ENCODE measurements at regions not wholly inside any gene's neighbourhood (a gene's known extent, or its start where the extent isn't known, plus 50 kb on each side); places are given as distances from the start of the nearest gene placed in this dataset.

- H3K27me3 ChIP-seq, result no peaks in the 10 kb centered on the region
- no peak overlapping the region for H3K4me3 ChIP-seq
- H3K27ac ChIP-seq, result no peak overlapping the region
- TF ChIP-seq CTCF (IDR thresholded peaks at IDR 0.05) (no peak), POLR2A (IDR thresholded peaks at IDR 0.05) (no peak)
- H3K4me1 ChIP-seq, result no peaks in the 10 kb centered on the region
- H3K36me3 ChIP-seq, result no peaks in the 10 kb centered on the region
- intact Hi-C loops (cut with DNase I; ENCODE audit: low total_unique reads), result no loop called here
- peaks cover 0 to 9% of the 10 kb centered on the region in 2 donors for H3K9me3 ChIP-seq
- DNase-seq (ENCODE audit: low spot score in 2 of 2), result no peak
Measured at GRCh38 chr13:109910194-109910593, 123.8 kb upstream of the IRS2 start.

GRCh38 chr13:109906976-109907375, 120.6 kb upstream of the IRS2 start:
- Histone ChIP-seq H3K9me3 (peaks cover 0 to 9% of the 10 kb centered on the region in 2 donors), H3K4me3 (no peak overlapping the region), H3K4me1 (no peaks in the 10 kb centered on the region), H3K27me3 (no peaks in the 10 kb centered on the region), H3K36me3 (no peaks in the 10 kb centered on the region), H3K27ac (no peak overlapping the region)
- DNase-seq (ENCODE audit: low spot score in 2 of 2), result no peak
- TF ChIP-seq POLR2AphosphoS5 (IDR thresholded peaks at IDR 0.05) (no peak), CTCF (IDR thresholded peaks at IDR 0.05) (no peak), POLR2A (IDR thresholded peaks at IDR 0.05) (no peak)
- intact Hi-C loops (cut with DNase I; ENCODE audit: low total_unique reads), result no loop called here

GRCh38 chr13:109904218-109904617, 117.8 kb upstream of the IRS2 start:
- peaks cover 0 to 9% of the 10 kb centered on the region in 2 donors for H3K9me3 ChIP-seq
- no peaks in the 10 kb centered on the region for H3K4me1 ChIP-seq
- H3K36me3 ChIP-seq, result no peaks in the 10 kb centered on the region
- intact Hi-C loops (cut with DNase I; ENCODE audit: low total_unique reads), result no loop called here
- TF ChIP-seq CTCF (IDR thresholded peaks at IDR 0.05), result no peak
- no peak for TF ChIP-seq POLR2A (IDR thresholded peaks at IDR 0.05)
- no peak for TF ChIP-seq POLR2AphosphoS5 (IDR thresholded peaks at IDR 0.05)
- no peak overlapping the region for H3K27ac ChIP-seq
- DNase-seq (ENCODE audit: low spot score in 2 of 2), result no peak
- no peak overlapping the region for H3K4me3 ChIP-seq
- no peaks in the 10 kb centered on the region for H3K27me3 ChIP-seq

GRCh38 chr13:109900741-109901140, 114.4 kb upstream of the IRS2 start:
- H3K27me3 ChIP-seq, result no peaks in the 10 kb centered on the region
- H3K4me3 ChIP-seq, result no peak overlapping the region
- no peaks in the 10 kb centered on the region for H3K36me3 ChIP-seq
- TF ChIP-seq POLR2A (IDR thresholded peaks at IDR 0.05) (no peak), POLR2AphosphoS5 (IDR thresholded peaks at IDR 0.05) (no peak), CTCF (IDR thresholded peaks at IDR 0.05) (no peak)
- H3K4me1 ChIP-seq, result no peaks in the 10 kb centered on the region
- intact Hi-C loops (cut with DNase I; ENCODE audit: low total_unique reads), result no loop called here
- no peaks in the 10 kb centered on the region for H3K9me3 ChIP-seq
- DNase-seq (ENCODE audit: low spot score in 2 of 2), result no peak
- H3K27ac ChIP-seq, result no peak overlapping the region

- DNase-seq (ENCODE audit: low spot score in 2 of 2), result no peak
- TF ChIP-seq POLR2A (IDR thresholded peaks at IDR 0.05), result no peak
- no peak for TF ChIP-seq POLR2AphosphoS5 (IDR thresholded peaks at IDR 0.05)
- no peak for TF ChIP-seq CTCF (IDR thresholded peaks at IDR 0.05)
- H3K4me3 ChIP-seq, result no peak overlapping the region
- no peaks in the 10 kb centered on the region for H3K9me3 ChIP-seq
- H3K36me3 ChIP-seq, result no peaks in the 10 kb centered on the region
- H3K27ac ChIP-seq, result no peak overlapping the region
- intact Hi-C loops (cut with DNase I; ENCODE audit: low total_unique reads), result no loop called here
- no peaks in the 10 kb centered on the region for H3K4me1 ChIP-seq
- H3K27me3 ChIP-seq, result no peaks in the 10 kb centered on the region
Measured at GRCh38 chr13:109900320-109900719, 113.9 kb upstream of the IRS2 start.
